Loucy (cell line): ENCODE measurements at regions not wholly inside any gene's neighbourhood (a gene's known extent, or its start where the extent isn't known, plus 50 kb on each side); places are given as distances from the start of the nearest gene placed in this dataset.

Source experiments
- CTCF ChIP-seq: fragments of 200-600 bp; sonication (generic); conservative IDR thresholded peaks from 2 replicates; pipeline ENCODE4 v1.5.1; 2014; ENCODE audit warnings: mild to moderate bottlenecking, antibody characterized with exemption, low read length
- EZH2phosphoT487 ChIP-seq: fragments of 200-600 bp; IDR thresholded peaks from 2 replicates; pipeline ENCODE4 v1.6.1; 2018; ENCODE audit warnings: antibody characterized with exemption, mild to moderate bottlenecking, moderate library complexity, borderline replicate concordance

- TF ChIP-seq CTCF (no peak), EZH2phosphoT487 (no peak)
Measured at GRCh38 chr7:19295376-19295775, 150.2 kb upstream of the FERD3L start.
